SK-N-SH (cell line): ENCODE measurements at regions not wholly inside any gene's neighbourhood (a gene's known extent, or its start where the extent isn't known, plus 50 kb on each side); places are given as distances from the start of the nearest gene placed in this dataset.

ENCODE experiments used
- CTCF ChIA-PET: fragments of 300-600, 350-600 bp; formaldehyde crosslinking; extraction: SDS; loops from one replicate; lab custom pipeline; 2021; lab: Yijun Ruan, JAX
- POLR2A ChIA-PET: fragments of 350-600 bp; sonication (Branson Sonifier 250); formaldehyde crosslinking; extraction: SDS; loops from one replicate; lab custom pipeline; 2020; ENCODE audit warnings: antibody characterized with exemption, inconsistent platforms; lab: Yijun Ruan, JAX
- DNase-seq: peaks from one replicate; pipeline ENCODE4 v3.0.0; 2012
- H2AFZ ChIP-seq: fragments of 200-600 bp; sonication (generic); 2 replicates; pipeline ENCODE4 v1.8.1; 2016; ENCODE audit warnings: antibody characterized with exemption, mild to moderate bottlenecking, low read depth
- H3F3A ChIP-seq: fragments of 200-600 bp; sonication (generic); replicated peaks from 2 replicates; pipeline ENCODE3; 2016; ENCODE audit warnings: antibody characterized with exemption, mild to moderate bottlenecking; ENCODE audit not compliant: insufficient read depth
- H3K27ac ChIP-seq, 2 experiments: fragments of 200-500 bp in 1 of 2; fragments of 200-600 bp in 1 of 2; sonication (Bioruptor generic) in 1 of 2; sonication (generic), shearing (Covaris generic) in 1 of 2; 2 replicates each; pipeline versions ENCODE4 v1.5.1 to v1.6.1; 2014 to 2016; ENCODE audit warnings: low read depth in 2 of 2, inconsistent platforms in 1 of 2, low read length in 1 of 2, mild to moderate bottlenecking in 1 of 2, mixed read lengths in 1 of 2
- H3K27me3 ChIP-seq: fragments of 200-600 bp; sonication (generic), shearing (Covaris generic); 2 replicates; pipeline ENCODE4 v1.6.1; 2016; ENCODE audit warnings: mixed run types; ENCODE audit not compliant: insufficient read depth
- H3K36me3 ChIP-seq, 2 experiments: fragments of 200-500 bp in 1 of 2; fragments of 200-600 bp in 1 of 2; sonication (Bioruptor generic) in 1 of 2; sonication (generic) in 1 of 2; replicated peaks in 1 of 2; 2 replicates each; pipeline versions ENCODE3 to v1.5.1; 2014 to 2016; ENCODE audit warnings: low read length in 1 of 2, mild to moderate bottlenecking in 1 of 2; ENCODE audit not compliant: insufficient read depth in 2 of 2, control insufficient read depth in 1 of 2
- H3K4me1 ChIP-seq, 2 experiments: fragments of 200-500 bp in 1 of 2; fragments of 200-600 bp in 1 of 2; sonication (Bioruptor generic) in 1 of 2; sonication (generic), shearing (Covaris generic) in 1 of 2; 2 replicates each; pipeline versions ENCODE4 v1.5.1 to v1.6.1; 2014 to 2016; ENCODE audit warnings: low read depth in 1 of 2, low read length in 1 of 2, mixed run types in 1 of 2; ENCODE audit not compliant: insufficient read depth in 2 of 2, control insufficient read depth in 1 of 2
- H3K4me2 ChIP-seq: fragments of 200-600 bp; sonication (generic), shearing (Covaris generic); 2 replicates; pipeline ENCODE4 v1.6.1; 2017; ENCODE audit warnings: mixed run types
- H3K4me3 ChIP-seq, 2 experiments: fragments of 200-500 bp in 1 of 2; fragments of 200-600 bp in 1 of 2; sonication (Bioruptor generic) in 1 of 2; sonication (generic), shearing (Covaris generic) in 1 of 2; 2 replicates each; pipeline versions ENCODE4 v1.5.1 to v1.8.1; 2014 to 2016; ENCODE audit warnings: low read depth in 2 of 2, inconsistent platforms in 1 of 2, low read length in 1 of 2, mild to moderate bottlenecking in 1 of 2, mixed read lengths in 1 of 2, moderate library complexity in 1 of 2
- H3K79me2 ChIP-seq: fragments of 200-600 bp; sonication (generic); 2 replicates; pipeline ENCODE4 v1.8.1; 2017; ENCODE audit warnings: mild to moderate bottlenecking; ENCODE audit not compliant: insufficient read depth
- H3K9ac ChIP-seq: fragments of 200-600 bp; sonication (generic); 2 replicates; pipeline ENCODE4 v1.6.1; 2017; ENCODE audit warnings: mixed run types
- H3K9me2 ChIP-seq: fragments of 200-600 bp; sonication (generic); 2 replicates; pipeline ENCODE4 v1.6.1; 2017; ENCODE audit warnings: mixed run types
- H3K9me3 ChIP-seq: fragments of 200-600 bp; sonication (generic); 2 replicates; pipeline ENCODE4 v1.6.1; 2017; ENCODE audit warnings: mixed run types, mild to moderate bottlenecking, moderate library complexity
- H4K20me1 ChIP-seq: fragments of 200-600 bp; sonication (generic); 2 replicates; pipeline ENCODE4 v1.6.1; 2017; ENCODE audit warnings: mild to moderate bottlenecking, mixed run types; ENCODE audit not compliant: insufficient read depth
- CTCF ChIP-seq: fragments of 200-600 bp; sonication (generic); IDR thresholded peaks from 2 replicates; pipeline ENCODE4 v1.6.1; 2017; ENCODE audit warnings: antibody characterized with exemption, mild to moderate bottlenecking, moderate library complexity
- EP300 ChIP-seq, 2 experiments: IDR thresholded peaks; 2 replicates each; pipeline versions ENCODE4 v1.4.0 to v1.6.1; 2012; ENCODE audit warnings: borderline replicate concordance in 1 of 2, low read depth in 1 of 2, low read length in 1 of 2
- FOSL2 ChIP-seq: IDR thresholded peaks from 2 replicates; pipeline ENCODE4 v1.4.0; 2012; ENCODE audit warnings: low read depth, mild to moderate bottlenecking, moderate library complexity, borderline replicate concordance
- IRF3 ChIP-seq: fragments of 150-350 bp; IDR thresholded peaks from 2 replicates; pipeline ENCODE4 v1.6.1; 2016; ENCODE audit warnings: mild to moderate bottlenecking, low read depth, low read length
- MEF2A ChIP-seq: IDR thresholded peaks from 2 replicates; pipeline ENCODE4 v1.4.0; 2012; ENCODE audit warnings: low read depth, borderline replicate concordance
- PBX3 ChIP-seq: IDR thresholded peaks from 2 replicates; pipeline ENCODE4; 2012
- RAD21 ChIP-seq: IDR thresholded peaks from 2 replicates; pipeline ENCODE4 v1.6.1; 2012; ENCODE audit warnings: mild to moderate bottlenecking, low read length
- RXRA ChIP-seq: IDR thresholded peaks from 2 replicates; pipeline ENCODE4 v1.4.0; 2012; ENCODE audit warnings: low read depth, mild to moderate bottlenecking, borderline replicate concordance
- SMC3 ChIP-seq: IDR thresholded peaks from 2 replicates; pipeline ENCODE4 v1.6.1; 2012; ENCODE audit warnings: low read depth, low read length, improper control_type of control experiment
- TEAD4 ChIP-seq: IDR thresholded peaks from 2 replicates; pipeline ENCODE4 v1.4.0; 2012; ENCODE audit warnings: mild to moderate bottlenecking, borderline replicate concordance; ENCODE audit not compliant: insufficient read depth
- YY1 ChIP-seq: IDR thresholded peaks from 2 replicates; pipeline ENCODE4 v1.4.0; 2012; ENCODE audit warnings: low read depth, mild to moderate bottlenecking
- WGBS: methylation state at CpG from one replicate; pipeline ENCODE4 v1.1.6; 2017; ENCODE audit warnings: low lambda C conversion rate; 5-methylcytosine and 5-hydroxymethylcytosine counted together
- TF ChIP-seq, protein P1 (sequence below): IDR thresholded peaks from 2 replicates; pipeline ENCODE4 v1.4.0; 2012; ENCODE audit warnings: low read depth, borderline replicate concordance

DNA sequence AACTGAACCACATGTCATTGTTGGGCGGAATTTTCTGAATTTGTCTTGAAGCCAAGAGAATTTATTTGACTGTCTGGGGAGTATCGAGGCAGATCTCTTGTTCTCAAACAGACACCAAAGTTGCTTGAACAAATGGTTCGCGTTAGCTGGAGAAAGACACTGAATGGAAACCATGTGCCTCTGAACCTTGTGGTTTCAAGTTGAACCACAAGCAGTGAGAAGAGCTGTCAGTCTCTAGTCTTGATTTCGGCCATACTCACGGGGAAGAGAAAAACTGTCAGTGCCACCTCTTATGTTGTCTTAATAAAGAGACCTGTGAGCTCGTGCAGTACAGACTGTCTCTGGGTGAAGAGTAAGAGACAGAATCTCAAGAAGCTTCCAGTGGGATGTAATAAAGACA, 886.5 kb upstream of the SOX9 start:
- no peaks in the 10 kb centered on the region for H4K20me1 ChIP-seq
- H2AFZ ChIP-seq: no peak overlapping the region
- ChIA-PET POLR2A (no interaction called here), CTCF (interaction anchor here (0.9 to 1.1 kb wide), 2 partner anchors 14 to 227 kb away, joined by 3 to 4 read pairs; no protein-coding TSS in a partner anchor)
- no peaks in the 10 kb centered on the region for H3K9me3 ChIP-seq
- H3K9me2 ChIP-seq: no peaks in the 10 kb centered on the region
- H3K27me3 ChIP-seq: no peaks in the 10 kb centered on the region
- DNase-seq: no peak
- TF ChIP-seq MEF2A: no peak
- no peak for TF ChIP-seq YY1
- TF ChIP-seq RXRA: no peak
- TF ChIP-seq, protein P1, sequence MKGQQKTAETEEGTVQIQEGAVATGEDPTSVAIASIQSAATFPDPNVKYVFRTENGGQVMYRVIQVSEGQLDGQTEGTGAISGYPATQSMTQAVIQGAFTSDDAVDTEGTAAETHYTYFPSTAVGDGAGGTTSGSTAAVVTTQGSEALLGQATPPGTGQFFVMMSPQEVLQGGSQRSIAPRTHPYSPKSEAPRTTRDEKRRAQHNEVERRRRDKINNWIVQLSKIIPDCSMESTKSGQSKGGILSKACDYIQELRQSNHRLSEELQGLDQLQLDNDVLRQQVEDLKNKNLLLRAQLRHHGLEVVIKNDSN: no peak
- no peak overlapping the region for H3K9ac ChIP-seq
- no peaks in the 10 kb centered on the region for H3F3A ChIP-seq
- no peak overlapping the region for H3K4me2 ChIP-seq
- no peak overlapping the region for H3K4me3 ChIP-seq
- H3K4me1 ChIP-seq: no peaks in the 10 kb centered on the region; a peak in 1 of 4 replicates
- no peaks in the 10 kb centered on the region for H3K36me3 ChIP-seq
- no peaks in the 10 kb centered on the region for H3K79me2 ChIP-seq
- no peak overlapping the region for H3K27ac ChIP-seq
- 84% methylated on average over 7 of the region's 7 CpGs for WGBS

DNA sequence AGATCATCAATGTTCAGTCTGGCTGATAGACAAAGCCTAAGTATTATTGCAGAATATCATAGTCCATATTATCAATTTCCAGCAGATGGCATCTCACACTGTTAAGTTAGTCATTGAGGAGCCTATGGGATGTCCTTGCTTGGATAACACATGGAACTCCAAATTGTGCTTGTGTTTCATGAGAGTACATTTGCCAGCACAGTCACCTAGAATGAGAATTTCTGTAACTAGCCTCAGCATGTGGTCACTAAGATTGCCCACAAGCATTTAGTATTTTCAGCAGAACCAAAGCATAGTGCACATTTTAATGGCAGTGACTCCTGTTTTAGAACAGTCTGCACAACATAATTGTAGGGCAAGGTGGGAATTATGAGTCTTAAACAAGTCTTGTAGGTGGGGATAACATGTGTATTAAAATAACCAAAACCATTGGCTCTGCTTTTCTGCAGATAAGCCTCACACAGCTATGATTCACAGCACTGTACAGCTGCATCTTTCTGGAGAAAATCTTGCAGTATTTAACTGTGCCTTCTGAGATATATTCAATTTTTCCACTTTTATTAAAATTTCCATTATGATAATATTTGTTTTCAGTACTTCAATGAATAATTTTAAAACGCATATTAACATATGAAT, 882.8 kb upstream of the SOX9 start:
- Histone ChIP-seq H3K4me3 (no peak overlapping the region), H3K9ac (no peak overlapping the region), H3K9me2 (no peaks in the 10 kb centered on the region), H3K4me2 (no peak overlapping the region), H3K27ac (no peak overlapping the region), H4K20me1 (no peaks in the 10 kb centered on the region), H3F3A (no peaks in the 10 kb centered on the region), H3K27me3 (no peaks in the 10 kb centered on the region), H3K36me3 (no peaks in the 10 kb centered on the region), H2AFZ (no peak overlapping the region), H3K9me3 (no peaks in the 10 kb centered on the region), H3K79me2 (no peaks in the 10 kb centered on the region), H3K4me1 (no peaks in the 10 kb centered on the region; a peak in 1 of 4 replicates)
- peak; percentile 12 for DNase-seq
- ChIA-PET CTCF (interaction anchor here (0.8 to 1.4 kb wide), 8 partner anchors 9 to 471 kb away, joined by 3 to 5 read pairs (median 4); no protein-coding TSS in a partner anchor), POLR2A (no interaction called here)
- TF ChIP-seq, protein P1: no peak
- TF ChIP-seq EP300 (IDR thresholded peaks at IDR 0.05; ENCODE audit: borderline replicate concordance in 1 of 2, low read depth in 1 of 2, low read length in 1 of 2): no peak
- no peak for TF ChIP-seq IRF3
- TF ChIP-seq CTCF: peak; percentile 64
- TF ChIP-seq FOSL2: no peak
- TF ChIP-seq TEAD4: no peak
- no peak for TF ChIP-seq PBX3
- peak; percentile 76 for TF ChIP-seq RAD21
- TF ChIP-seq SMC3: peak; percentile 64
- WGBS: 75% methylated on average over 1 of the region's 1 CpG
